Amniotic epithelial cell (primary cell): ENCODE measurements at regions not wholly inside any gene's neighbourhood (a gene's known extent, or its start where the extent isn't known, plus 50 kb on each side); places are given as distances from the start of the nearest gene placed in this dataset.

ENCODE experiments used
- DNase-seq: peaks from one replicate; pipeline ENCODE4 v3.0.0-alpha.2; 2010; ENCODE audit warnings: low read depth

- no peak for DNase-seq
These were observed 442.2 kb upstream of the CLINT1 start for GRCh38 chr5:158301186-158301585.

- DNase-seq: no peak
These were observed 441.3 kb upstream of the CLINT1 start for GRCh38 chr5:158300256-158300655.

GRCh38 chr5:158297002-158297527, 438.1 kb upstream of the CLINT1 start:
- no peak for DNase-seq

- DNase-seq: no peak
These were observed 435.8 kb upstream of the CLINT1 start for GRCh38 chr5:158294701-158295100.

- DNase-seq: no peak
These were observed 434.0 kb upstream of the CLINT1 start for GRCh38 chr5:158292981-158293380.

GRCh38 chr5:158289967-158290366, 431.0 kb upstream of the CLINT1 start:
- DNase-seq: no peak

- no peak for DNase-seq
These were observed 429.3 kb upstream of the CLINT1 start for GRCh38 chr5:158288272-158288657.

- DNase-seq: no peak
These were observed 428.8 kb upstream of the CLINT1 start for GRCh38 chr5:158287643-158288271.

- DNase-seq: no peak
These were observed 427.9 kb upstream of the CLINT1 start for GRCh38 chr5:158286827-158287226.

- no peak for DNase-seq
These were observed 426.8 kb upstream of the CLINT1 start for GRCh38 chr5:158285698-158286097.

- no peak for DNase-seq
These were observed 425.3 kb upstream of the CLINT1 start for GRCh38 chr5:158284242-158284641.

GRCh38 chr5:158283397-158283796, 424.5 kb upstream of the CLINT1 start:
- no peak for DNase-seq

- no peak for DNase-seq
These were observed 419.4 kb upstream of the CLINT1 start for GRCh38 chr5:158278216-158278925.

GRCh38 chr5:158277276-158277675, 418.3 kb upstream of the CLINT1 start:
- no peak for DNase-seq

GRCh38 chr5:158276692-158277091, 417.7 kb upstream of the CLINT1 start:
- DNase-seq: no peak

GRCh38 chr5:158275511-158275910, 416.6 kb upstream of the CLINT1 start:
- DNase-seq: no peak

- no peak for DNase-seq
These were observed 414.1 kb upstream of the CLINT1 start for GRCh38 chr5:158273035-158273434.

GRCh38 chr5:158272409-158272808, 413.5 kb upstream of the CLINT1 start:
- DNase-seq: no peak

- no peak for DNase-seq
These were observed 412.1 kb upstream of the CLINT1 start for GRCh38 chr5:158270996-158271554.

- no peak for DNase-seq
These were observed 409.3 kb upstream of the CLINT1 start for GRCh38 chr5:158268286-158268685.

- no peak for DNase-seq
These were observed 408.3 kb upstream of the CLINT1 start for GRCh38 chr5:158267228-158267627.

GRCh38 chr5:158265931-158266700, 407.2 kb upstream of the CLINT1 start:
- no peak for DNase-seq

GRCh38 chr5:158265346-158265745, 406.4 kb upstream of the CLINT1 start:
- DNase-seq: no peak
